HCT116 (cell line): ENCODE measurements at regions not wholly inside any gene's neighbourhood (a gene's known extent, or its start where the extent isn't known, plus 50 kb on each side); places are given as distances from the start of the nearest gene placed in this dataset.

Source experiments
- ATAC-seq: fragments of 200-7000 bp; cut with Tn5 transposase; 2 replicates; pipeline ENCODE4 v1.9.1; 2020; ENCODE audit warnings: mild to moderate bottlenecking, moderate library complexity
- BruUV-seq: library from RNA; stranded (reverse); fragments of 400-500 nt; replicated peaks from 2 replicates; lab custom pipeline; 2021; lab: Mats Ljungman, UMichigan
- CTCF ChIA-PET: fragments of 300-600 bp; sonication (Branson Sonifier 250); formaldehyde crosslinking; loops from one replicate; lab custom pipeline; 2021; ENCODE audit warnings: antibody characterized with exemption; lab: Charles Lee
- POLR2A ChIA-PET: fragments of 300-600, 350-600 bp; sonication (Branson Sonifier 250); formaldehyde crosslinking; loops from one replicate; lab custom pipeline; 2021; ENCODE audit warnings: antibody characterized with exemption; lab: Charles Lee
- RAD21 ChIA-PET, 2 experiments: fragments of 300-600 bp; sonication (Branson Sonifier 250); formaldehyde crosslinking; loops; one replicate each; lab custom pipeline; 2023; ENCODE audit warnings: low total read pairs in 2 of 2; ENCODE audit not compliant: uncharacterized antibody in 2 of 2, unreplicated experiment in 2 of 2, low non-redundant PET in 1 of 2; lab: Charles Lee
- DNase-seq: peaks from one replicate; pipeline ENCODE4 v3.0.0-alpha.2; 2010; ENCODE audit warnings: low read depth, low spot score
- H2AFZ ChIP-seq: fragments of 200-600 bp; shearing (Covaris generic), sonication (generic); 2 replicates; pipeline ENCODE4 v1.6.1; 2017; ENCODE audit warnings: low read depth, mixed run types, mixed read lengths, antibody characterized with exemption, low read length; ENCODE audit not compliant: poor library complexity, severe bottlenecking
- H3K27ac ChIP-seq: 2 replicates; pipeline ENCODE4 v1.5.1; 2012; ENCODE audit warnings: low read depth, low read length
- H3K27me3 ChIP-seq: fragments of 200-600 bp; sonication (generic); 2 replicates; pipeline ENCODE4 v1.6.1; 2016; ENCODE audit warnings: mixed run types, low read length, mixed read lengths; ENCODE audit not compliant: insufficient read depth
- H3K36me3 ChIP-seq, 2 experiments: fragments of 200-500 bp in 1 of 2; fragments of 200-600 bp in 1 of 2; sonication (Bioruptor generic) in 1 of 2; sonication (generic) in 1 of 2; 2 replicates each; pipeline versions ENCODE4 v1.5.1 to v1.6.1; 2014 to 2016; ENCODE audit warnings: low read length in 2 of 2, inconsistent platforms in 1 of 2, mixed read lengths in 1 of 2, mixed run types in 1 of 2; ENCODE audit not compliant: insufficient read depth in 2 of 2, control insufficient read depth in 1 of 2
- H3K4me1 ChIP-seq, 2 experiments: fragments of 200-600 bp in 1 of 2; sonication (generic) in 1 of 2; 2 replicates each; pipeline versions ENCODE4 v1.5.1 to v1.6.1; 2012 to 2017; ENCODE audit warnings: low read length in 2 of 2, inconsistent platforms in 1 of 2, mild to moderate bottlenecking in 1 of 2, mixed read lengths in 1 of 2, mixed run types in 1 of 2, moderate library complexity in 1 of 2; ENCODE audit not compliant: insufficient read depth in 2 of 2, control insufficient read depth in 1 of 2
- H3K4me2 ChIP-seq: fragments of 200-600 bp; sonication (generic); 2 replicates; pipeline ENCODE4 v1.6.1; 2017; ENCODE audit warnings: mixed run types, low read length, mixed read lengths
- H3K4me3 ChIP-seq, 2 experiments: fragments of 200-600 bp in 1 of 2; sonication (generic) in 1 of 2; replicated peaks in 1 of 2; 2 replicates each; pipeline ENCODE4 v1.5.1; 2011 to 2016; ENCODE audit warnings: low read length in 2 of 2, control low read depth in 1 of 2, low read depth in 1 of 2, mild to moderate bottlenecking in 1 of 2, mixed read lengths in 1 of 2, mixed run types in 1 of 2
- H3K79me2 ChIP-seq: fragments of 200-600 bp; sonication (generic); 2 replicates; pipeline ENCODE4 v1.6.1; 2017; ENCODE audit warnings: mild to moderate bottlenecking, mixed run types, low read length, moderate library complexity, mixed read lengths; ENCODE audit not compliant: insufficient read depth
- H3K9ac ChIP-seq: fragments of 200-600 bp; sonication (generic); 2 replicates; pipeline ENCODE4 v1.6.1; 2016; ENCODE audit warnings: low read length, mixed read lengths
- H3K9me2 ChIP-seq: fragments of 200-600 bp; sonication (generic), shearing (Covaris generic); 2 replicates; pipeline ENCODE4 v1.6.1; 2017; ENCODE audit warnings: mixed run types, mild to moderate bottlenecking, moderate library complexity; ENCODE audit not compliant: insufficient read depth
- H3K9me3 ChIP-seq, 2 experiments: fragments of 200-500 bp in 1 of 2; fragments of 200-600 bp in 1 of 2; sonication (Bioruptor generic) in 1 of 2; sonication (generic) in 1 of 2; 2 replicates each; pipeline ENCODE4 v1.6.1; 2014 to 2017; ENCODE audit warnings: low read length in 2 of 2, mixed read lengths in 2 of 2, inconsistent platforms in 1 of 2, low read depth in 1 of 2, mild to moderate bottlenecking in 1 of 2, mixed run types in 1 of 2, moderate library complexity in 1 of 2; ENCODE audit not compliant: control insufficient read depth in 1 of 2, insufficient read depth in 1 of 2
- H4K20me1 ChIP-seq: fragments of 200-600 bp; sonication (generic), shearing (Covaris generic); 2 replicates; pipeline ENCODE4 v1.6.1; 2017; ENCODE audit warnings: mixed run types, mild to moderate bottlenecking, moderate library complexity; ENCODE audit not compliant: insufficient read depth
- CEBPB ChIP-seq: IDR thresholded peaks from 2 replicates; pipeline ENCODE4 v1.6.1; 2012; ENCODE audit warnings: low read depth
- EGR1 ChIP-seq: IDR thresholded peaks from 2 replicates; pipeline ENCODE4 v1.6.1; 2012; ENCODE audit warnings: low read depth
- EZH2phosphoT487 ChIP-seq: fragments of 200-600 bp; IDR thresholded peaks from 2 replicates; pipeline ENCODE4 v1.6.1; 2018; ENCODE audit warnings: antibody characterized with exemption, borderline replicate concordance
- FOSL1 ChIP-seq: IDR thresholded peaks from 2 replicates; pipeline ENCODE4 v1.6.1; 2012; ENCODE audit warnings: low read depth
- JUND ChIP-seq: IDR thresholded peaks from 2 replicates; pipeline ENCODE4 v1.6.1; 2012
- RAD21 ChIP-seq: IDR thresholded peaks from 2 replicates; pipeline ENCODE4 v1.6.1; 2012; ENCODE audit warnings: low read depth, mild to moderate bottlenecking
- SP1 ChIP-seq: IDR thresholded peaks from 2 replicates; pipeline ENCODE4 v1.6.1; 2012; ENCODE audit warnings: low read depth
- ZNF274 ChIP-seq: fragments of 200-500 bp; sonication (Bioruptor generic); IDR thresholded peaks from 2 replicates; pipeline ENCODE4 v1.6.1; 2014; ENCODE audit warnings: mild to moderate bottlenecking, low read depth, low read length, inconsistent platforms
- intact Hi-C: fragments of 100-400 bp; cut with micrococcal nuclease; formaldehyde crosslinking; loops from 2 replicates; pipeline ENCODE4 v1.10.0; 2022
- TF ChIP-seq, protein P1 (sequence below): IDR thresholded peaks from 2 replicates; pipeline ENCODE4 v1.6.1; 2011; ENCODE audit warnings: mild to moderate bottlenecking, low read length, moderate library complexity; ENCODE audit not compliant: insufficient replicate concordance; ENCODE audit errors: extremely low read depth

DNA sequence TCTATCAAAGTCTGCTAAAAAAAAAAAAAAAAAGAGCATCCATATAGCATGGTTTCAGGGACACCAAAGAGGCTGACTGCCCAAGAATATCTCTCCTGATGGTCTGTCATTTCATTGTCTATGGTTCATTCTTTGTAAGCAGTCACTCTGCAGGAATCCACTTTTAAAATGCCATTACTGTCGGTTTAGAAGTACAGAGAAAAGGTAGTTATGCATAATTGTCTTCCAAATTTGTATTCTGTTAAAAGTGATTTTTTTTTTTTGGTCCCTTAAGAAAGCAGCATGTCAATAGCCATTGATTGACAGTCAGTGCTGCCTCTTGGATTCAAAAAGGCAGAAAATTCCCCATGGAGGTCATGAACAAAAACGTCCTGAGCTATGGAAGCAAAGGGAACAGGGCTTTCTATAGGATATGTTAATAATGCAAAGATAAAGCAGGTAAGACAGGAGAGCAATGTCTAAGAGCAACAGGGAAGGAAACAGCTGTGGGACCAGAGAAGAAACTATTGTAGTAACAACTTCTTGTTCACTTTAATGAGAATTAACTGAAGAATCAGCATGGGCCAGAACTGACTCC, 245.8 kb downstream of the TMX3 start:
- H3K9me3 ChIP-seq, result peaks cover 9 to 12% of the 10 kb centered on the region in 2 experiments; a peak in 3 of 4 replicates
- CTCF ChIA-PET, result no interaction called here
- RAD21 ChIA-PET, result no interaction called here

DNA sequence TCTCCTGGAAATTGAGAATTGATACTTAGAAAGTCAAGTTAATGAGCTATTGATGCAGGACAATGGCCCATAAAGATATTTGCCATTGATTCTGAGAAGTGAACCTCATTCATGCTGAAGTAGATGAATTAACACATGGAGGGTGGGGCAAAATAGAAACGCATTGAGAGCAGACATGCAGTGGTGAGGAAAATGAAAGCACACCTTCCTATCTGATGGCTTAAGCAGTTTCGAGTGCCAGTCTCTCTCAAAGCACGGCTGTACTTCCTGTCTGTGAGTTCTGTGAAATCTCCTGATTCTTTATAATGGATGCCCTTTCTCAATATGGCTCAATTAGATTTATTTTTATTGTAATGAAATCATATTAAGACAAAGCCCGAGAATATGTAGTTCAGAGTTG, 247.0 kb downstream of the TMX3 start:
- Histone ChIP-seq H3K4me2 (no peak overlapping the region), H4K20me1 (no peaks in the 10 kb centered on the region), H3K9me3 (peaks cover 5 to 12% of the 10 kb centered on the region in 2 experiments; a peak in 3 of 4 replicates), H3K79me2 (no peaks in the 10 kb centered on the region), H3K36me3 (no peaks in the 10 kb centered on the region), H3K4me1 (no peaks in the 10 kb centered on the region), H3K27ac (no peak overlapping the region), H3K9me2 (no peaks in the 10 kb centered on the region), H2AFZ (no peak overlapping the region), H3K27me3 (no peaks in the 10 kb centered on the region)
- intact Hi-C loops, result no loop called here
- ChIA-PET RAD21 (no interaction called here), POLR2A (no interaction called here), CTCF (no interaction called here)
- BruUV-seq, result no TSS peak
- no peak for ATAC-seq
- no peak for DNase-seq
- TF ChIP-seq RAD21 (no peak), CEBPB (no peak), EZH2phosphoT487 (no peak), ZNF274 (no peak), JUND (no peak), EGR1 (no peak)
- TF ChIP-seq, protein P1, sequence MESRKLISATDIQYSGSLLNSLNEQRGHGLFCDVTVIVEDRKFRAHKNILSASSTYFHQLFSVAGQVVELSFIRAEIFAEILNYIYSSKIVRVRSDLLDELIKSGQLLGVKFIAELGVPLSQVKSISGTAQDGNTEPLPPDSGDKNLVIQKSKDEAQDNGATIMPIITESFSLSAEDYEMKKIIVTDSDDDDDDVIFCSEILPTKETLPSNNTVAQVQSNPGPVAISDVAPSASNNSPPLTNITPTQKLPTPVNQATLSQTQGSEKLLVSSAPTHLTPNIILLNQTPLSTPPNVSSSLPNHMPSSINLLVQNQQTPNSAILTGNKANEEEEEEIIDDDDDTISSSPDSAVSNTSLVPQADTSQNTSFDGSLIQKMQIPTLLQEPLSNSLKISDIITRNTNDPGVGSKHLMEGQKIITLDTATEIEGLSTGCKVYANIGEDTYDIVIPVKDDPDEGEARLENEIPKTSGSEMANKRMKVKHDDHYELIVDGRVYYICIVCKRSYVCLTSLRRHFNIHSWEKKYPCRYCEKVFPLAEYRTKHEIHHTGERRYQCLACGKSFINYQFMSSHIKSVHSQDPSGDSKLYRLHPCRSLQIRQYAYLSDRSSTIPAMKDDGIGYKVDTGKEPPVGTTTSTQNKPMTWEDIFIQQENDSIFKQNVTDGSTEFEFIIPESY, result no peak
- TF ChIP-seq, all 23 proteins: peak for 0
- no peak overlapping the region for H3K9ac ChIP-seq
- no peak overlapping the region for H3K4me3 ChIP-seq

More for the DNA sequence above, 245.8 kb downstream of the TMX3 start:
- no peak overlapping the region for H3K27ac ChIP-seq
- TF ChIP-seq EZH2phosphoT487 (no peak), EGR1 (no peak), SP1 (no peak), FOSL1 (no peak)
- H3K9me2 ChIP-seq, result no peaks in the 10 kb centered on the region
- no TSS peak for BruUV-seq
- no peak overlapping the region for H2AFZ ChIP-seq
- ATAC-seq (no peak), DNase-seq (no peak)
- POLR2A ChIA-PET, result no interaction called here
- H3K79me2 ChIP-seq, result no peaks in the 10 kb centered on the region
- intact Hi-C loops, result no loop called here
- H3K4me3 ChIP-seq, result no peak overlapping the region
- H4K20me1 ChIP-seq, result no peaks in the 10 kb centered on the region
- H3K9ac ChIP-seq, result no peak overlapping the region
- no peaks in the 10 kb centered on the region for H3K4me1 ChIP-seq
- no peak overlapping the region for H3K4me2 ChIP-seq
- no peaks in the 10 kb centered on the region for H3K36me3 ChIP-seq
- H3K27me3 ChIP-seq, result no peaks in the 10 kb centered on the region
